ENCODE measurements at regions not wholly inside any gene's neighbourhood (a gene's known extent, or its start where the extent isn't known, plus 50 kb on each side); places are given as distances from the start of the nearest gene placed in this dataset.
"Not testable (repeated sequence)": the region's sequence is repeated elsewhere in the genome, so short reads cannot be mapped to it uniquely, and the experiment has no call there.

DNA sequence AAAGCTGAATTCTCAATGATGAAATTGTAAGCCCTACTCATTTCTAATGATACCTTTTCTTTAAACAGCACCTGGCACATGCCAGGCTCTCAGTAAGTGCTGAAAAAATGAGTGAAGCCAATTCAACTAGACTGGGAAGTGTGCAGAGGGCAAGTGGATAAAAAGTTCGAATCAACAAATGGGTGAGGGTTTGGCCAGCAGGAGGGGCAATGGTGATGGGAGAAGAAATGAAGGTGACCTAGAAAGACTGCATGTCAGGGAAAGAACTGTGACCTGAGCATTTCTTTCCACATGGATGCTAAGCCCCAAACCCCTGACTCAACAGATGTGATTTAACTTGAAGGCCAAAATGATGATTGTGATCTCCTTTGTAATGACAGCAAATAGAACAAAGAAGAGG, 54.6 kb downstream of the DKK1 start:
- no peak for DNase-seq

- not testable (repeated sequence) for DNase-seq
Measured at GRCh38 chr10:52374207-52374606, 60.1 kb downstream of the DKK1 start.

- no peak for DNase-seq
Measured at GRCh38 chr10:52376694-52377354, 62.7 kb downstream of the DKK1 start.

DNA sequence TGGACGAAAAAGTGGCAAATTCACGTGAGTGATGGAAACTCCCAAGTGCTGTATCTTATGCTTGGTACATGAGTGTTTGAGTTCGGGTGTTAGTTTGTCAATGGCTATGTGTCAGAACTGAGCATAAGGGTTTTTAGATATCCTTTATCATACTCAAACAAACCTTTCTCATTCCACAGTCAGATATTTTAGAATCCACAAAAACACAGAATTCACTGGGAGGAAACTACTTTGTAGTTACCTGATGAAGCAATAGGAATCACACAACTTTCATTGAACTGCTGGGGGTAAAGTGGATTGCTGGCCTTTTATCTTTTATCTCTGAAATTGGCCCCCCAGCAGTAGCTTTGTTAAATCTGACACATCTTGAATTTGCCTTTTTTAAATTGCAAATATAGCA, 64.0 kb downstream of the DKK1 start:
- DNase-seq, result no peak

GRCh38 chr10:52379287-52379686, 65.2 kb downstream of the DKK1 start:
- no peak for DNase-seq

- DNase-seq, result no peak
Measured at GRCh38 chr10:52383088-52383487, 69.0 kb downstream of the DKK1 start.

DNA sequence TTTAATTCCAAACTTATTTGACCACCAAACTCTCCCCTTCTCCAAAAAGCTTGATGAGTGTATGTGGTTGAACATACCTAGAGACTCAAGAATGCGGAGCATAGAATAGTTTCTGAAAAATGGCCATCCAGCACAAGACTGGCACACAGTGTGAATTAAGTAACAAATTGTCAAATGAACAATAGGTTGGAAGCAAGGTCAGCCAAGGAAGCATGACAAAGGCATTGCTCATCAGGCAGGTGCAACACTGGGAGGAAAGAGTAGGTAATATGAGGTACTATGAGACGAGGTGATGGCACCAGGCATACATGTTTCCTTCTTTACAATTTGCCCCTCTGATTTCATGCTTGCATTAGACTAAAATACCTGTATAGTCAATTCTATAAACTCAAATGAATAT, 73.7 kb downstream of the DKK1 start:
- no peak for DNase-seq

- DNase-seq, result no peak
Measured at GRCh38 chr10:52390388-52390787, 76.3 kb downstream of the DKK1 start.

- DNase-seq, result no peak
Measured at GRCh38 chr10:52391927-52392602, 78.0 kb downstream of the DKK1 start.

- DNase-seq, result no peak
Measured at GRCh38 chr10:52394246-52394645, 80.2 kb downstream of the DKK1 start.

- no peak for DNase-seq
Measured at GRCh38 chr10:52400562-52400961, 86.5 kb downstream of the DKK1 start.

DNA sequence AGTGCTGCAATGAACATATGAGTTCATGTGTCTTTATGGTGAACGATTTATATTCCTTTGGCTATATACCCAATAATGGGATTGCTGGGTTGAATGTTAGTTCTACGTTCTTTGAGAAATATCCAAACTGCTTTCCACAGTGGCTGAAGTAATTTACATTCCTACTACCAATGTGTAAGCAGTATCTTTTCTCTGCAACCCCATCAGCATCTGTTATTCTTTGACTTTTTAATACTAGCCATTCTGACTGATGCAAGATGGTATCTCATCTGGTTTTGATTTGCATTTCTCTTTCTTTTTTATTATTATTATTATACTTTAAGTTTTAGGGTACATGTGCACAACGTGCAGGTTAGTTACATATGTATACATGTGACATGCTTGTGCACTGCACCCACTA, 89.7 kb downstream of the DKK1 start:
- DNase-seq, result not testable (repeated sequence)

DNA sequence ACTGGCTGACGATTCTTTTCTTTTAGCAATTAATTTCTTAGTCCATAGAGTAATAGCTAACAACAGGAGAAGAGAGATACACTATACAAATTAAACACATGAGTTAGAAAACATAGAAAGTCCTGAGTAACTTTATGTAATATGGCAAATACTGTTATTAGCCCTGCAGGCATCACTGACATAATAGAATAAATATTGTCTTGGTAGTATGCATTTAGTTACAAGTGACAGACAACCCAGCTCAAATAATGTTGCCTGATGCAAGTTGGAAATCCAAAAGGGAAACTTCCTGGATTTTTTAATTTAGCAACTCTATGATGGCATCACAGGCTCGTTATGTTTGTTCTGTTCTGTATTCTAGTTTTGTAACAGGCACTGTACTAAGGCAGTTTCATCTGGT, 95.1 kb downstream of the DKK1 start:
- no peak for DNase-seq

DNA sequence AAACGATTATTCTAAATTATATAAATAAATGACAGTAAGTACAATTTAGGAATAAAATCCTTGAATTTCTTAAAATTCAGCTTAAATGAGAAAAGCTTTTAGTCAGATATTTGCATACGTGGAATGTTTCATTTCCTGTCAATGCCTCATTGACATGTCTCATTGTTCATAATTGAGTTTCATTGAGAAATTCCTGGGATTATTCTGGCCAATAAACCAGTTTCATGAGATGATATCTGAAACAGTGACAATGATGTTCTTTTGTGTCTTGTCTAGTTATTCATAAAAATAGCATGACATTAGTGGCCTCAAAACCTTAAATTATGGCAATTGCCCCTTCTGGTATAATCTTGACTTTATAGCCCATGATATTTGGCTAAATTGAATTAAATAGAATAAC, 95.8 kb downstream of the DKK1 start:
- DNase-seq, result no peak

DNA sequence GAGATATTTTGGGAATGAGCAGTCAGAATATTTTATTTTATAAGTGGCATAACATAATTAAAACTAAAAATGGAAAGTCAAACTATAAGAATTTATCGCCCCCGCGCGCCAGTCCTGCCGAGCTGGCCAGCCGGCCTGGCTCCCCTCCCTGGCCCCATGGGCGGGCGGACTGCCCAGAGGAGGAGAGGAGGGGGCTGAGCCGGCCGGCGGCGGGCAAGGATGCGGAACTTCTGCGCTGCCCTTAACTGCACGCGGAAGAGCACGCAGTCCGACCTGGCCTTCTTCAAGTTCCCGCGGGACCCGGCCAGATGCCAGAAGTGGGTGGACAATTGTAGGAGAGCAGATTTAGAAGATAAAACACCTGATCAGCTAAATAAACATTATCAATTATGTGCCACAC, 96.8 kb downstream of the DKK1 start:
- no peak for DNase-seq

GRCh38 chr10:52419281-52419680, 105.2 kb downstream of the DKK1 start:
- no peak for DNase-seq

- no peak for DNase-seq
Measured at GRCh38 chr10:52420656-52421055, 106.6 kb downstream of the DKK1 start.

DNA sequence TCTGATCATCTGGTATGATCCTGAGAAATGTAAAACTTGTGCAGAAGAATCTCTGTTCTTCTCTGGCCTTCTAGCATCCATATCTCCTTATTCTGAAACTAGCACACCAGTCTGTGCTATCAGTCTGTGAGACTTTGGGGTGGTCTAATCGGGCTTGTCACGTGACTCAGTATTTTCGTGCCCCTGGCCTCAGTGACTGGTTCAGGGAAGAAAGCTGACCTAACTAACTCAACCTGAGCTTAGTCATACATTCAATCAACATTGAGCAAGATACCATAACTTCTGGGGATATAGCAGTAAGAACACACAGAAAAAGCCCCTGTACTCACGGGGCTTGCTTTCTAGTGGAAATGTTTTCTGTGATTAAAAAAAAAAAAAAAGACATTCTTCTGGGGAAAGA, 109.3 kb downstream of the DKK1 start:
- no peak for DNase-seq

GRCh38 chr10:52424341-52424740, 110.3 kb downstream of the DKK1 start:
- no peak for DNase-seq

DNA sequence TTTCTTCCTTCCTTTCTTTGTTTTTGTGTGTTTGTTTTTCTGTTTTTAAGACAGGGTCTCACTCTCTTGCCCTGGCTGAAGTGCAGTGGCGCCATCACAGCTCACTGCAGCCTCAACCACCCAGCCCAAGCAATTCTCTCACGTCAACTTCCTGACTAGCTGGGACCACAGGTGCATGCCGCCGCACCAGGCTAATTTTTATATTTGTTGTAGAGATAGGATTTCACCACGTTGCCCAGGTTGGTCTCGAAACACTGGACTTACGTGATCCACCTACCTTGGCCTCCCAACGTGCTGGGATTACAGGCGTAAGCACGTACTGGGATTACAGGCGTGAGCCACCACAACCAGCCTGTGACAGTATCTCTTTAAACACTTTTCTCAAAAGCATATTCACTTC, 120.7 kb downstream of the DKK1 start:
- no peak for DNase-seq

DNA sequence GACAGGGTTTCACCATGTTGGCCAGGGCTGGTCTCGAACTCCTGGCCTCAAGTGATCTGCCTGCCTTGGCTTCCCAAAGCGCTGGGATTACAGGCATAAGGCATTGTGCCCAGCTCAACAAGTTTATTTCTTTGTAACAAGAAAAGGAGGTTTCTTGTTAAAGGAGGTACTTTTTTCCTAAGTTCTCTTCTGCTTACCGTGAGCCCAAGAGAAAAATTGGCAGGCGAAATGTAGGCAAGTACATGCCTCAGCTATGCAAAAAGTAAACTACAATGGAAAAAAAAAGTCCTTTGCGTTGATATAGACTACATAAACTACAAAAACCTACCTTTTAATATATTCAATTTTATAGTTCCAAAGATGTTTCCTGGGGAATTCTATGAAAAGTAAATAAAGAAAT, 122.6 kb downstream of the DKK1 start:
- DNase-seq, result no peak

GRCh38 chr10:52437205-52437646, 123.1 kb downstream of the DKK1 start:
- DNase-seq, result no peak

DNA sequence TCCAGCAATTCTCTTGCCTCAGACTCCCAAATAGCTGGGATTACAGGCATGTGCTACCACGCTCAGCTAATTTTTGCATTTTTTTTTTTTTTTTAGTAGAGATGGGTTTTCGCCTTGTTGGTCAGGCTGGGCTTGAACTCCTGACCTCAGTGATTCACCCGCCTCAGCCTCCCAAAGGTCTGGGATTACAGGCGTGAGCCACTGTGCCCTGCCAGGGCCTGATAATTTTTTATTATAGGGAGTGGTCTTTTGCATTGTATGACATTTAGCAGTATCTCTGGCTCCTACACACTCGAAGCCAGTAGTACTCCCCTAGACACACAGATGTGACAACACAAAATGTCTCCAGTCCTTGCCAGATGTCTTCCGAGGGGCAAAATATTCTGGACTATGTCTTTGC, 124.0 kb downstream of the DKK1 start:
- DNase-seq, result no peak

- no peak for DNase-seq
Measured at GRCh38 chr10:52440612-52441285, 126.7 kb downstream of the DKK1 start.
